Activated T-helper 1 cell treated with anti-CD3 and anti-CD28 coated beads, Interleukin-12 subunit alpha, Interleukin-12 subunit beta, Interleukin-2, Interleukin-4 antibody, amounts not matched to agents 30 ng/mL and 10 ng/mL and 1 ng/mL, durations not matched to agents 14 hours and 24 hours and 36 hours (primary cell): ENCODE measurements at regions not wholly inside any gene's neighbourhood (a gene's known extent, or its start where the extent isn't known, plus 50 kb on each side); places are given as distances from the start of the nearest gene placed in this dataset.
"Not testable (repeated sequence)": the region's sequence is repeated elsewhere in the genome, so short reads cannot be mapped to it uniquely, and the experiment has no call there.

Experiments used
- DNase-seq: peaks from one replicate; pipeline ENCODE4 v3.0.0; 2021; ENCODE audit warnings: low spot score
- H3K27ac Mint-ChIP-seq: one replicate; pipeline ENCODE4 v1.8.0; 2021; ENCODE audit warnings: mild to moderate bottlenecking, mixed read lengths
- H3K27me3 Mint-ChIP-seq: one replicate; pipeline ENCODE4 v1.8.0; 2022; ENCODE audit warnings: mild to moderate bottlenecking, moderate library complexity, mixed read lengths; ENCODE audit not compliant: insufficient read depth
- H3K36me3 Mint-ChIP-seq: one replicate; pipeline ENCODE4 v1.8.0; 2021; ENCODE audit warnings: low read depth, mixed read lengths
- H3K4me1 Mint-ChIP-seq: one replicate; pipeline ENCODE4 v1.8.0; 2021; ENCODE audit warnings: low read depth, mixed read lengths
- H3K4me3 Mint-ChIP-seq: one replicate; pipeline ENCODE4 v1.8.0; 2021; ENCODE audit warnings: mild to moderate bottlenecking, moderate library complexity, mixed read lengths
- H3K9me3 Mint-ChIP-seq: one replicate; pipeline ENCODE4 v1.8.0; 2021; ENCODE audit warnings: mixed read lengths
- intact Hi-C: fragments of 100-400 bp; cut with micrococcal nuclease; formaldehyde crosslinking; loops from one replicate; pipeline ENCODE4 v1.15.1; 2024

DNA sequence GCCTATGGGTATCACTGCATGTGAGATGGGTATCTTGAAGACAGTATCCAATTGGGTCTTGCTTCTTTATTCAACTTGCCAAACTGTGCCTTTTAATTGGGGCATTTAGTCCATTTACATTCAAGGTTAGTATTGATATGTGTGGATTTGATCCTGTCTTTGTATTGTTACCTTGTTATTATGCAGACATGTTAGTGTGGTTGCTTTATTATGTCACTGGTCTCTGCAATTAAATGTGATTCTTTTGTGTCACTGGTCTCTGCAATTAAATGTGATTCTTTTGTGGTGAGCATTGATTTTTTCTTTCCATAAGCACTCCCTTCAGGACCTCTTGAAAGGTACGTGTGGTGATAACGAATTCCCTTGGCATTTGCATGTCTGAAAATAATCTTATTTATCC, 357.8 kb upstream of the STEAP1 start:
- no peaks in the 10 kb centered on the region for H3K36me3 Mint-ChIP-seq
- no peak overlapping the region for H3K27ac Mint-ChIP-seq
- H3K4me3 Mint-ChIP-seq = no peak overlapping the region
- no peak for DNase-seq
- no peaks in the 10 kb centered on the region for H3K27me3 Mint-ChIP-seq
- no peaks in the 10 kb centered on the region for H3K9me3 Mint-ChIP-seq
- intact Hi-C loops = no loop called here
- no peaks in the 10 kb centered on the region for H3K4me1 Mint-ChIP-seq

GRCh38 chr7:89797965-89798598, 356.2 kb upstream of the STEAP1 start:
- DNase-seq = no peak
- no peaks in the 10 kb centered on the region for H3K4me1 Mint-ChIP-seq
- H3K36me3 Mint-ChIP-seq = no peaks in the 10 kb centered on the region
- no peaks in the 10 kb centered on the region for H3K9me3 Mint-ChIP-seq
- intact Hi-C loops = no loop called here
- no peak overlapping the region for H3K4me3 Mint-ChIP-seq
- H3K27me3 Mint-ChIP-seq = no peaks in the 10 kb centered on the region
- no peak overlapping the region for H3K27ac Mint-ChIP-seq

DNA sequence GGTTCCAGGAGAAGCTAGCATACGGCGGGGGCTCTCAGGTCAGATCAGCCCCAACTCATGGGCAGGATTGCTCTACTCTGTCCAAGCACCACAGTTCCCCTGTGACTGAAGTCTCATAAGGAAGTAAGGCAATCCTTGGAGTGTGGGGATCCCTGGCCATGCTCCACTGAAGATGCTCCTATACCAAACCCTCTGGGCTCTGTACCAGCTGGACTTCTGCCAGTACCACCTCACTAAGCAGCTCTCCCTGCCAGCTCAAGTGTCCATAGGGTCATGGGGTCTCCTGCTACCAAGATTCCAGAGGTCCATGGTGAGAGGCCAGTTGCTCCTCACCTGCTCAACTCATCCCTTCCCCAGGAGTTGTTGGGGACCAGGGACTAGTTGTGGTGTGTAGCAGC, 355.7 kb upstream of the STEAP1 start:
- intact Hi-C loops = no loop called here
- DNase-seq = no peak
- no peak overlapping the region for H3K27ac Mint-ChIP-seq
- no peaks in the 10 kb centered on the region for H3K9me3 Mint-ChIP-seq
- no peaks in the 10 kb centered on the region for H3K36me3 Mint-ChIP-seq
- no peak overlapping the region for H3K4me3 Mint-ChIP-seq
- no peaks in the 10 kb centered on the region for H3K4me1 Mint-ChIP-seq
- no peaks in the 10 kb centered on the region for H3K27me3 Mint-ChIP-seq

DNA sequence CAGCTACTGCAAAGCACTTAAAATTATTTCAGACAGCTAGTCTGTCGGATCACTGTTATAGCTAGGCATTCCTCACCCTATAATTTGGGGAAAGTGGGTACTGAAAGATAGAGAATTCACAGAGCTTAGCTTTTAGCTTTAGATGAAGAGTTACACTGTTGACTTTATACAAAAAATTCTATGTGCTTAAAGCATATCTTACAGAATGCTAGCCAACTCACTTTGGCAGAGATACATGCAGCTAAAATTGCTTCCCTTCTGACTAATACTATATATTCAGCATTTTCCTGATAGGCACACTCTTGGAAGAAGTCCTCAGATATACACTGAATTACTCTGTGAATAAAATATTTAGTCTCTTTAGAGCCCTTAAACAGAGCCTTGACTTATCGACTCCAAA, 353.5 kb upstream of the STEAP1 start:
- DNase-seq = no peak
- no peak overlapping the region for H3K27ac Mint-ChIP-seq
- no peaks in the 10 kb centered on the region for H3K36me3 Mint-ChIP-seq
- H3K9me3 Mint-ChIP-seq = no peaks in the 10 kb centered on the region
- no peaks in the 10 kb centered on the region for H3K27me3 Mint-ChIP-seq
- no peak overlapping the region for H3K4me3 Mint-ChIP-seq
- intact Hi-C loops = no loop called here
- H3K4me1 Mint-ChIP-seq = no peaks in the 10 kb centered on the region

DNA sequence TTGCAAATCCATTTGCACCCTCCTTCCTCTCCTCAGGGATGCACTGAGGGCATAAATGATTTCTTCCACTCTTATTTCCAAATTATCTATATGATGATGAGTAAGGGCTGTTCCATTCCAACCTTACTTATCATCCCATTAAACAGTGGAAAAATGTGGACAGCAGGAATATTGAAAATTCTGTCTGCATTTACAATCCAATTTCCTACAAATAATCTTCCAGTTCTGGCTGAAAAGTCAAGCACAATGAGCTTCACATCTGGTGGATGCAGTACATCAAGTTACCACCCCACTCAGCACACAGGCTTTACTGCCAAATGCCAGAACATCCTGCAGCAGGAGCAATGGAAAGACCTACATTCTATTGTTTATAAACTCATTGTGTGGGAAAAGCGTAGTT, 345.0 kb upstream of the STEAP1 start:
- no peaks in the 10 kb centered on the region for H3K4me1 Mint-ChIP-seq
- no peaks in the 10 kb centered on the region for H3K27me3 Mint-ChIP-seq
- no peak for DNase-seq
- H3K9me3 Mint-ChIP-seq = peaks cover 5% of the 10 kb centered on the region
- H3K36me3 Mint-ChIP-seq = no peaks in the 10 kb centered on the region
- intact Hi-C loops = no loop called here
- no peak overlapping the region for H3K4me3 Mint-ChIP-seq
- no peak overlapping the region for H3K27ac Mint-ChIP-seq

- no peaks in the 10 kb centered on the region for H3K4me1 Mint-ChIP-seq
- no peaks in the 10 kb centered on the region for H3K27me3 Mint-ChIP-seq
- intact Hi-C loops = no loop called here
- no peak for DNase-seq
- H3K36me3 Mint-ChIP-seq = no peaks in the 10 kb centered on the region
- H3K9me3 Mint-ChIP-seq = no peaks in the 10 kb centered on the region
- H3K4me3 Mint-ChIP-seq = no peak overlapping the region
- H3K27ac Mint-ChIP-seq = no peak overlapping the region
These were observed 341.2 kb upstream of the STEAP1 start for GRCh38 chr7:89813081-89813480.

DNA sequence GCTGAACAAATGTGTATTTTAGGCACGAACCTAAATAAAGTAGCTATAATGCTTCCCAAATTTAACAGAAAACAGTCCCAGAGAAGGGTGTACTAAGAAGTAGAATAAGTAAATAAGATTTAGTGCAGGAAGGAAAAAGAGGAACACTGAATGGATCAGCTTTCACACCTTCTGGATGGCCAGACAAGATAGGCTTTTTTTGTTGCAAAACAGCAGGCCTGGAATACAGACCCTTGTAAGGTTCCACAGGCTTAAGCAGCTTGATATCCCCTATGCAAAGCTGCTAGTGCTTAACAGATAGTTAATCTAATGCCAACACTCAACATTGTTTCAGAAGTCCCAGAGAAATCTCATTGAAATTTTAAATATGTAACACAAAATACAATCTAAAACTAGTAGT, 328.1 kb upstream of the STEAP1 start:
- Mint-ChIP-seq H3K4me1 (no peaks in the 10 kb centered on the region), H3K27ac (no peak overlapping the region), H3K27me3 (no peaks in the 10 kb centered on the region), H3K9me3 (no peaks in the 10 kb centered on the region), H3K4me3 (no peak overlapping the region), H3K36me3 (no peaks in the 10 kb centered on the region)
- no peak for DNase-seq
- intact Hi-C loops = no loop called here

DNA sequence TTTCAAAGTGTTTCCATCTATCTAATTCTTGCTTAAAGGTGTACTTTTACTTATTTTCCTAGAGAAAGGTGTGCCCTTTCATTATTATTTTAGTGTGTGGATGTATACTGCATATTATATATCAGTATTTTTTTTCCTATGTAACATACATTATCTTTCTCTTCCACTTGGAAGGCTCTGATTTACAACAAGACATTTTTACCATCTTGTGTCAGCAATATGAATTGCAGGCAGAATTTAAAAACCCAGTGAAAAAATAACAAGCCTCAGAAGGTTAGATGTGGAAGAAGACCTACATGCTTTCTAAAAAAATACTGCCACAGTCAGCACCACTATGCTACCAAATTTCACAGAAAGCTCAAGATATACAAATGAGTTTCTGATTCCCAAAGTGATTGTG, 327.7 kb upstream of the STEAP1 start:
- intact Hi-C loops = no loop called here
- H3K9me3 Mint-ChIP-seq = no peaks in the 10 kb centered on the region
- no peaks in the 10 kb centered on the region for H3K36me3 Mint-ChIP-seq
- H3K27me3 Mint-ChIP-seq = no peaks in the 10 kb centered on the region
- no peak for DNase-seq
- H3K4me1 Mint-ChIP-seq = no peaks in the 10 kb centered on the region
- no peak overlapping the region for H3K27ac Mint-ChIP-seq
- H3K4me3 Mint-ChIP-seq = no peak overlapping the region

DNA sequence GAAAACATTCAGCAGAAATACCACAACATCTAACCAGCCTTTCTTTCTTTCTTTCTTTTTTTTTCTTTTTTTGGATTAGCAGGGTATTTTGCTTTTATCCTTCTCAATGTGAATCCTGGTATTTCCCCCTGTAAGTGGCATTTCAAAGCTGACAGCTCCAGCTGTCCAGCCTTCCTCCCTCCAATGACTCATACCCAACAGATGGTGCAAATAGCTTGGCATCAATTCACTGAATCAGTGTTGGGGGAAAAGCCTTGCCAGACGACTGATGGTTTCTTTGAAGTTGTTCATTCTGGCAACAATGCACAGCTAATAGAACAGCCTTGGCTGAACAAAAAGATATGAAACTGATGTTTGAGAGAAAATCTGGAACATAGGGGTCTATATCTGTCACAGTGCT, 316.8 kb upstream of the STEAP1 start:
- intact Hi-C loops = no loop called here
- no peak for DNase-seq
- H3K27ac Mint-ChIP-seq = no peak overlapping the region
- no peak overlapping the region for H3K4me3 Mint-ChIP-seq
- H3K4me1 Mint-ChIP-seq = peaks cover 10% of the 10 kb centered on the region
- H3K9me3 Mint-ChIP-seq = no peaks in the 10 kb centered on the region
- peaks cover 2% of the 10 kb centered on the region for H3K27me3 Mint-ChIP-seq
- no peaks in the 10 kb centered on the region for H3K36me3 Mint-ChIP-seq

DNA sequence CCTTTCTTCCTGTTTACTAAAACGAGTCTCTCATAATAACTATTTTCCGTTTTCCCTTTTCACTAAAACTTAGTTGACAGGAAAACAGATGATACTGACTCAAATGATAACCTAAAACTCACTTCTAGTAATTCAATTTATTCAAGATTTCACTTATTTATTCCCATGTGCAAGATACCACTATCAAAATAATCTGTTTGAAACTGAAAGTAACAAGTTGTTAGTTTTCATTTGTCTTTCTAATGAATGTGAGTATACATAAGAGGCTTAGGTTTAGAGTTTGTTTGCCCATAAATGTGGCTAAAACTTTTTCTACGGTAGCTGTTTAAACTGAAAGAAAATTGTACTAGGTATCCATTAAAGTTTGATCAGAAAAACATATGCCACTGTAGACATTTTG, 314.9 kb upstream of the STEAP1 start:
- no peak overlapping the region for H3K27ac Mint-ChIP-seq
- no peaks in the 10 kb centered on the region for H3K36me3 Mint-ChIP-seq
- H3K9me3 Mint-ChIP-seq = no peaks in the 10 kb centered on the region
- H3K27me3 Mint-ChIP-seq = peaks cover 2% of the 10 kb centered on the region
- no peak for DNase-seq
- H3K4me3 Mint-ChIP-seq = no peak overlapping the region
- H3K4me1 Mint-ChIP-seq = peaks cover 10% of the 10 kb centered on the region
- intact Hi-C loops = no loop called here

DNA sequence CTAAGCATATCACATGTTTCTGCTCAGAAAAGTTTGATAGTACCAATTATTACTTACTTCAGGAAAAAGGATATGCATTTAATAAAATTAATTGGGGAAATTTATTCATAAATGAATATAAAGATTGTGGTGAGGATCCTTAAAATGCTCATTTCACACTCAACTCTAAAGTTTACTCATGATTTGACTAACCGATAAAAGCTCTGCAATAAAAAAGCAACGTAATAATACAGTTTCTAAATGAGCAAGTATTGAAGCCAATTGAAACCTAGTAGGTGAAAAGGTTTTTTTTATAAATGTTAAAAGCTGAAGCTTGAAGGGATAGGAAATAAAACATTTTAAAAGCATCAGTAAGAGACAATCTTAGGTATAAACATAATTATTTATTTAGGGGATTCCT, 308.3 kb upstream of the STEAP1 start:
- no peaks in the 10 kb centered on the region for H3K9me3 Mint-ChIP-seq
- H3K27ac Mint-ChIP-seq = no peak overlapping the region
- H3K4me1 Mint-ChIP-seq = no peaks in the 10 kb centered on the region
- no peaks in the 10 kb centered on the region for H3K36me3 Mint-ChIP-seq
- H3K27me3 Mint-ChIP-seq = no peaks in the 10 kb centered on the region
- no peak overlapping the region for H3K4me3 Mint-ChIP-seq
- intact Hi-C loops = no loop called here
- DNase-seq = no peak

- intact Hi-C loops = no loop called here
- H3K4me1 Mint-ChIP-seq = no peaks in the 10 kb centered on the region
- no peak overlapping the region for H3K27ac Mint-ChIP-seq
- H3K36me3 Mint-ChIP-seq = no peaks in the 10 kb centered on the region
- no peaks in the 10 kb centered on the region for H3K9me3 Mint-ChIP-seq
- H3K4me3 Mint-ChIP-seq = no peak overlapping the region
- DNase-seq = no peak
- H3K27me3 Mint-ChIP-seq = no peaks in the 10 kb centered on the region
These were observed 305.2 kb upstream of the STEAP1 start for GRCh38 chr7:89849052-89849451.

DNA sequence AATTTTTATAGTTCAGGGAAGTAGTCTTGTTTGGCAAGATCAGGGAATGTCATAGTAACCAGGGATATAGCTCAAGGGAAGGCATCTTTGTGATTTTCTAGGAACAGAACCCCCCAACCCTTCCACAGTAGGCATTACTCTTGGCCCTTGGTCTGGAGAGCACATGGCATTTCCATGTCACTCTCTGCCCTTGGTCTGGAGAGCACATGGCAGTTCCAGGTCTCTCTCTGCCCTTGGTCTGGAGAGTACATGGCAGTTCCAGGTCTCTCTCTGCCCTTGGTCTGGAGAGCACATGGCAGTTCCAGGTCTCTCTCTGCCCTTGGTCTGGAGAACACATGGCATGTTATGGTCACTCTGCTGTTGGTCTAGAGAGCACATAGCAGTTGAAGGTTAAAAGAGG, 297.2 kb upstream of the STEAP1 start:
- H3K4me3 Mint-ChIP-seq, DNase-seq, H3K4me1 Mint-ChIP-seq, H3K27ac Mint-ChIP-seq, H3K27me3 Mint-ChIP-seq, intact Hi-C loops, H3K36me3 Mint-ChIP-seq: not testable (repeated sequence)
- peaks cover 11% of the 10 kb centered on the region for H3K9me3 Mint-ChIP-seq

DNA sequence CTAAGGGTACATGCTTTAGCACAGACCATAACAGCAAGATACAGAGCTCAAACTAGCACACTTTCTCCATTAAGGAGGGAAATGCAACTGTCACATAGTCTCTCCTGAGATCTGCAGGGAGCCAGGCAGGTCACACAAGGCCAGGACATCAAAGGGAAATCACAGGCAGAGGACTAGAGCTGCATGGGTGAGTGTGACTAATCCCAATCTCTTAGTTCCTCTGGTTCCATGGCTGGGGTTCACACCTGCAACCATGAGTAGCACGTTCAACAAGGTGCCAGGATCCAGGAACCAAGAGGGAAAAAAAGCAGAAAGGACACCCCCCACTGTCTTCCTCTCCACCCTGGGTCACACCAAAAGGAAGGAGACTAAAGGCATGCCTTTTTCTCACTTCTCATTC, 296.5 kb upstream of the STEAP1 start:
- Mint-ChIP-seq H3K36me3 (no peaks in the 10 kb centered on the region), H3K4me3 (no peak overlapping the region), H3K27ac (no peak overlapping the region), H3K27me3 (no peaks in the 10 kb centered on the region), H3K4me1 (no peaks in the 10 kb centered on the region), H3K9me3 (peaks cover 14% of the 10 kb centered on the region)
- DNase-seq = no peak
- intact Hi-C loops = no loop called here
